HepG2 (cell line): ENCODE measurements at regions not wholly inside any gene's neighbourhood (a gene's known extent, or its start where the extent isn't known, plus 50 kb on each side); places are given as distances from the start of the nearest gene placed in this dataset.

Experiments
- ATAC-seq: fragments of 200-7000 bp; cut with Tn5 transposase; 3 replicates; pipeline ENCODE4 v1.9.1; 2020; ENCODE audit warnings: mild to moderate bottlenecking, moderate library complexity
- BruUV-seq: library from RNA; stranded (reverse); fragments of 400-500 nt; replicated peaks from 2 replicates; lab custom pipeline; 2021; lab: Mats Ljungman, UMichigan
- CTCF ChIA-PET: fragments of 300-600 bp; formaldehyde crosslinking; extraction: SDS; loops from one replicate; lab custom pipeline; 2021; ENCODE audit warnings: low total read pairs, inconsistent platforms, low intra/inter-chr PET ratio; lab: Yijun Ruan, JAX
- POLR2A ChIA-PET: fragments of 350-600 bp; sonication (Branson Sonifier 250); formaldehyde crosslinking; loops from one replicate; lab custom pipeline; 2020; ENCODE audit warnings: antibody characterized with exemption, inconsistent platforms; lab: Yijun Ruan, JAX
- DNase-seq: peaks from one replicate; pipeline ENCODE4 v3.0.0-alpha.2; 2015; ENCODE audit warnings: low spot score
- FAIRE-seq: peaks from 3 replicates; lab custom pipeline; 2011; peaks lifted over from hg19 to GRCh38; lab: Jason Lieb, UNC
- H2AFZ ChIP-seq: one replicate; pipeline ENCODE4 v1.6.1; 2011; ENCODE audit warnings: low read length, inconsistent platforms
- H3K27ac ChIP-seq: fragments of 300-600 bp; 3 replicates; pipeline ENCODE4 v1.8.0; 2011; ENCODE audit warnings: mixed run types, mild to moderate bottlenecking, mixed read lengths, low read length, inconsistent platforms; ENCODE audit not compliant: insufficient read depth; ENCODE audit errors: extremely low read length
- H3K27me3 ChIP-seq, 2 experiments: fragments of 200-600 bp in 1 of 2; 2 replicates in 1 of 2; 3 replicates in 1 of 2; pipeline versions ENCODE4 v1.6.0 to v1.8.0; 2011; ENCODE audit warnings: low read length in 2 of 2, mild to moderate bottlenecking in 2 of 2, moderate library complexity in 2 of 2, inconsistent platforms in 1 of 2; ENCODE audit not compliant: insufficient read depth in 2 of 2, control insufficient read depth in 1 of 2
- H3K36me3 ChIP-seq, 2 experiments: fragments of 200-600 bp in 1 of 2; replicated peaks in 1 of 2; 2 replicates in 1 of 2; 3 replicates in 1 of 2; pipeline versions ENCODE4 v1.5.1 to v1.8.0; 2011; ENCODE audit warnings: low read length in 2 of 2, inconsistent platforms in 1 of 2; ENCODE audit not compliant: insufficient read depth in 2 of 2, control insufficient read depth in 1 of 2
- H3K4me1 ChIP-seq: 2 replicates; pipeline ENCODE4 v1.5.1; 2012; ENCODE audit warnings: low read length, inconsistent platforms; ENCODE audit not compliant: insufficient read depth
- H3K4me2 ChIP-seq: 2 replicates; pipeline ENCODE4 v1.6.0; 2011; ENCODE audit warnings: low read depth, low read length, inconsistent platforms
- H3K4me3 ChIP-seq, 3 experiments: fragments of 200-600 bp in 1 of 3; sonication (generic), shearing (Covaris generic) in 1 of 3; replicated peaks in 1 of 3; 2 replicates each; pipeline ENCODE4 v1.5.1; 2011 to 2016; ENCODE audit warnings: low read length in 3 of 3, inconsistent platforms in 2 of 3, low read depth in 2 of 3, mild to moderate bottlenecking in 2 of 3, control low read depth in 1 of 3, mixed read lengths in 1 of 3; ENCODE audit not compliant: insufficient read depth in 1 of 3
- H3K79me2 ChIP-seq: one replicate; pipeline ENCODE4 v1.6.1; 2011; ENCODE audit warnings: low read length, inconsistent platforms; ENCODE audit not compliant: insufficient read depth
- H3K9ac ChIP-seq: 2 replicates; pipeline ENCODE4 v1.6.0; 2011; ENCODE audit warnings: mild to moderate bottlenecking, low read depth, low read length, inconsistent platforms; ENCODE audit not compliant: insufficient read depth
- H3K9me3 ChIP-seq: 2 replicates; pipeline ENCODE4 v1.5.1; 2012; ENCODE audit warnings: mild to moderate bottlenecking, low read length
- H4K20me1 ChIP-seq: 2 replicates; pipeline ENCODE4 v1.6.0; 2011; ENCODE audit warnings: inconsistent platforms, mild to moderate bottlenecking, low read length, moderate library complexity; ENCODE audit not compliant: insufficient read depth
- ARNT2 ChIP-seq: sonication (generic); formaldehyde crosslinking; IDR thresholded peaks from 2 replicates; pipeline ENCODE4 v1.8.0; 2022; ENCODE audit warnings: mild to moderate bottlenecking, low read depth, missing genetic modification reagents, moderate library complexity
- CREM ChIP-seq, 2 experiments: sonication (generic) in 1 of 2; formaldehyde crosslinking in 1 of 2; IDR thresholded peaks; 2 replicates each; pipeline versions ENCODE4 v1.4.0 to v1.6.1; 2016 to 2020; ENCODE audit warnings: antibody characterized with exemption in 1 of 2, mild to moderate bottlenecking in 1 of 2, missing genetic modification reagents in 1 of 2
- HNRNPH1 ChIP-seq: fragments of 200-400 bp; formaldehyde crosslinking; optimal IDR thresholded peaks from 2 replicates; pipeline ENCODE3; 2017; ENCODE audit warnings: mild to moderate bottlenecking, low read depth, low read length
- KAT2B ChIP-seq: fragments of 150-350 bp; IDR thresholded peaks from 2 replicates; pipeline ENCODE4 v1.6.1; 2014; ENCODE audit warnings: low read depth, low read length, borderline replicate concordance
- NCOA1 ChIP-seq: sonication (generic); formaldehyde crosslinking; IDR thresholded peaks from 2 replicates; pipeline ENCODE4 v1.9.0; 2021; ENCODE audit warnings: missing genetic modification reagents
- NFIB ChIP-seq: sonication (generic); formaldehyde crosslinking; IDR thresholded peaks from 2 replicates; pipeline ENCODE4 v1.9.0; 2021; ENCODE audit warnings: missing genetic modification reagents, mild to moderate bottlenecking, borderline replicate concordance
- SRSF1 ChIP-seq: fragments of 200-400 bp; formaldehyde crosslinking; optimal IDR thresholded peaks from 2 replicates; pipeline ENCODE3; 2017; ENCODE audit warnings: mild to moderate bottlenecking, low read depth, low read length, moderate library complexity
- ZNF703 ChIP-seq: sonication (generic); formaldehyde crosslinking; IDR thresholded peaks from 2 replicates; pipeline ENCODE4 v1.5.1; 2020; ENCODE audit warnings: missing genetic modification reagents, mild to moderate bottlenecking, moderate library complexity, borderline replicate concordance
- ZNF790 ChIP-seq: sonication (generic); formaldehyde crosslinking; IDR thresholded peaks from 2 replicates; pipeline ENCODE4 v1.8.0; 2022; ENCODE audit warnings: missing genetic modification reagents, mild to moderate bottlenecking, borderline replicate concordance
- WGBS: methylation state at CpG from one replicate; pipeline ENCODE4 v1.1.6; 2017; ENCODE audit warnings: low lambda C conversion rate; 5-methylcytosine and 5-hydroxymethylcytosine counted together
- in situ Hi-C: cut with HindIII; loops from 2 replicates; pipeline ENCODE4 v1.10.0; 2017; ENCODE audit warnings: low pct_unique_long_range_greater_than_20kb; ENCODE audit not compliant: extremely low pct_ligation_motif_present
- intact Hi-C: fragments of 100-400 bp; cut with micrococcal nuclease; formaldehyde crosslinking; loops from one replicate; pipeline ENCODE4 v1.10.0; 2022; ENCODE audit not compliant: unreplicated experiment
- TF ChIP-seq, protein P1 (sequence below): sonication (generic); formaldehyde crosslinking; IDR thresholded peaks from 2 replicates; pipeline ENCODE4 v1.5.1; 2020; ENCODE audit warnings: mild to moderate bottlenecking, missing genetic modification reagents, borderline replicate concordance
- TF ChIP-seq, protein P2 (sequence below): sonication (generic); formaldehyde crosslinking; IDR thresholded peaks from 2 replicates; pipeline ENCODE4 v1.5.1; 2020; ENCODE audit warnings: missing genetic modification reagents, mild to moderate bottlenecking, borderline replicate concordance

DNA sequence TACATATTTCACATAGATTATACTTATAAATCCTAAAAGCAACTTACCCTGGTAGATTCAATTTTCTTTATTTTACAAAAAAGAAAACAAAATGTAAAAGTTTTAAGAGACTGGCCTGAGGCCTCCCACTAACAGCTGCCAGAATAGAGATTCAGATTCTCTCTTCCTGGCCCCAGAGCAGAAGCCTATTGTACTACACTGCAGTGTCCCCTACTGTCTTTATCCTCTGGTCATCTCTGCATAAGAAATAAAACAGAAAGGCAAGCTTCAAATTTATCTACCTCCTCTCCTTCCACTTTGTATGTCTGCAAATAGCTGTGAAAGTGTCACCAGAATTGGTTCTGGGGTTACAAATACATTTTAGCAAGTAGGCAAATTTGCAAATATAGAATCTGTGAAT is 1004.1 kb upstream of the PCDH9 start:
- intact Hi-C loops = no loop called here
- no TSS peak for BruUV-seq

DNA sequence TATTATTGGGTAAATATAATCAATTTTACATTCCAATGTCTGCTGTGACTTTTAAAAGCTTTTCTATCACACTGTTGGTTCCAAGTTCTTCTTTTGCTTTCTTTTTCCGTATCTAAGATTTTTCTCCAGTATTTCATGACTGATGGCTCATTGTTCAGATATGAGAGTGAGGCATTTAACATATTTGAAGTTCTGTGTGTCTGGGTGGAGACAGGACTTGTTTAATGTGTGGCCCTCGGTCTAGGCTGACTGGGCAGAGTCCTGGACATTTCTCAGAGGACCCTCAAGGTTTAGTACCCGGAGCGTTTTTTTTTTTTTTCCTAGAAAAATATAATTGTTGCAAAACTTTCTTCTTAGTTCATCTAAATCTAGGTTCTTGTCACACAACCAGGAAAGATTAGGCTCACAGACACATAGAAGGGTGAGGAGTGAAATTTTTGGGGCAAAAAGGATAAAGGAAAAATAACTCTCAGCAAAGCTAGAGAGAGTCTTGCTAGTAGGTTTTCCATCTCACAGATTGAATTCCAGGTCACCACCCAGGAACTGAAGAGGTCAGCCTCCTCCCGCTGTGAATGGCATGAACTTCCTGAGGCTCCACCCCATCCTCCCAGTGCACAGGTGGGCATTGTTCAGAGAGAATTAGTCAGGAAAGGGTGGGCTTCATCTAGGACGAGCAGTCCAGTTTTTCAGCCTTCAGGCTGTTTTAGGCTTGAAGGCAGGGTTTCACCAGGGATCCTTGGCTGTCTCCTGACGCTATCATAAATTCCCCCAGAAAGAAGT is 1002.4 kb upstream of the PCDH9 start:
- no peak overlapping the region for H3K4me3 ChIP-seq
- 10% methylated on average over 7 of the region's 7 CpGs for WGBS
- POLR2A ChIA-PET = no interaction called here
- DNase-seq (no peak), ATAC-seq (no peak), FAIRE-seq (no peak)
- no peak overlapping the region for H2AFZ ChIP-seq
- no TSS peak for BruUV-seq
- H3K36me3 ChIP-seq = no peaks in the 10 kb centered on the region
- no peak overlapping the region for H3K4me2 ChIP-seq
- H3K27ac ChIP-seq = no peak overlapping the region
- intact Hi-C loops = no loop called here
- H4K20me1 ChIP-seq = no peaks in the 10 kb centered on the region
- H3K9ac ChIP-seq = no peak overlapping the region
- H3K79me2 ChIP-seq = no peaks in the 10 kb centered on the region
- CTCF ChIA-PET = no interaction called here
- H3K27me3 ChIP-seq = no peaks in the 10 kb centered on the region
- no peaks in the 10 kb centered on the region for H3K9me3 ChIP-seq
- in situ Hi-C loops = no loop called here
- H3K4me1 ChIP-seq = no peaks in the 10 kb centered on the region
- no peak for TF ChIP-seq NFIB (CRISPR knock-in tag)
- TF ChIP-seq, protein P1, sequence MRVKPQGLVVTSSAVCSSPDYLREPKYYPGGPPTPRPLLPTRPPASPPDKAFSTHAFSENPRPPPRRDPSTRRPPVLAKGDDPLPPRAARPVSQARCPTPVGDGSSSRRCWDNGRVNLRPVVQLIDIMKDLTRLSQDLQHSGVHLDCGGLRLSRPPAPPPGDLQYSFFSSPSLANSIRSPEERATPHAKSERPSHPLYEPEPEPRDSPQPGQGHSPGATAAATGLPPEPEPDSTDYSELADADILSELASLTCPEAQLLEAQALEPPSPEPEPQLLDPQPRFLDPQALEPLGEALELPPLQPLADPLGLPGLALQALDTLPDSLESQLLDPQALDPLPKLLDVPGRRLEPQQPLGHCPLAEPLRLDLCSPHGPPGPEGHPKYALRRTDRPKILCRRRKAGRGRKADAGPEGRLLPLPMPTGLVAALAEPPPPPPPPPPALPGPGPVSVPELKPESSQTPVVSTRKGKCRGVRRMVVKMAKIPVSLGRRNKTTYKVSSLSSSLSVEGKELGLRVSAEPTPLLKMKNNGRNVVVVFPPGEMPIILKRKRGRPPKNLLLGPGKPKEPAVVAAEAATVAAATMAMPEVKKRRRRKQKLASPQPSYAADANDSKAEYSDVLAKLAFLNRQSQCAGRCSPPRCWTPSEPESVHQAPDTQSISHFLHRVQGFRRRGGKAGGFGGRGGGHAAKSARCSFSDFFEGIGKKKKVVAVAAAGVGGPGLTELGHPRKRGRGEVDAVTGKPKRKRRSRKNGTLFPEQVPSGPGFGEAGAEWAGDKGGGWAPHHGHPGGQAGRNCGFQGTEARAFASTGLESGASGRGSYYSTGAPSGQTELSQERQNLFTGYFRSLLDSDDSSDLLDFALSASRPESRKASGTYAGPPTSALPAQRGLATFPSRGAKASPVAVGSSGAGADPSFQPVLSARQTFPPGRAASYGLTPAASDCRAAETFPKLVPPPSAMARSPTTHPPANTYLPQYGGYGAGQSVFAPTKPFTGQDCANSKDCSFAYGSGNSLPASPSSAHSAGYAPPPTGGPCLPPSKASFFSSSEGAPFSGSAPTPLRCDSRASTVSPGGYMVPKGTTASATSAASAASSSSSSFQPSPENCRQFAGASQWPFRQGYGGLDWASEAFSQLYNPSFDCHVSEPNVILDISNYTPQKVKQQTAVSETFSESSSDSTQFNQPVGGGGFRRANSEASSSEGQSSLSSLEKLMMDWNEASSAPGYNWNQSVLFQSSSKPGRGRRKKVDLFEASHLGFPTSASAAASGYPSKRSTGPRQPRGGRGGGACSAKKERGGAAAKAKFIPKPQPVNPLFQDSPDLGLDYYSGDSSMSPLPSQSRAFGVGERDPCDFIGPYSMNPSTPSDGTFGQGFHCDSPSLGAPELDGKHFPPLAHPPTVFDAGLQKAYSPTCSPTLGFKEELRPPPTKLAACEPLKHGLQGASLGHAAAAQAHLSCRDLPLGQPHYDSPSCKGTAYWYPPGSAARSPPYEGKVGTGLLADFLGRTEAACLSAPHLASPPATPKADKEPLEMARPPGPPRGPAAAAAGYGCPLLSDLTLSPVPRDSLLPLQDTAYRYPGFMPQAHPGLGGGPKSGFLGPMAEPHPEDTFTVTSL (CRISPR knock-in tag) = no peak
- no peak for TF ChIP-seq ZNF703 (CRISPR knock-in tag)
- TF ChIP-seq ZNF790 = no peak
- TF ChIP-seq HNRNPH1 = no peak
- TF ChIP-seq, protein P2, sequence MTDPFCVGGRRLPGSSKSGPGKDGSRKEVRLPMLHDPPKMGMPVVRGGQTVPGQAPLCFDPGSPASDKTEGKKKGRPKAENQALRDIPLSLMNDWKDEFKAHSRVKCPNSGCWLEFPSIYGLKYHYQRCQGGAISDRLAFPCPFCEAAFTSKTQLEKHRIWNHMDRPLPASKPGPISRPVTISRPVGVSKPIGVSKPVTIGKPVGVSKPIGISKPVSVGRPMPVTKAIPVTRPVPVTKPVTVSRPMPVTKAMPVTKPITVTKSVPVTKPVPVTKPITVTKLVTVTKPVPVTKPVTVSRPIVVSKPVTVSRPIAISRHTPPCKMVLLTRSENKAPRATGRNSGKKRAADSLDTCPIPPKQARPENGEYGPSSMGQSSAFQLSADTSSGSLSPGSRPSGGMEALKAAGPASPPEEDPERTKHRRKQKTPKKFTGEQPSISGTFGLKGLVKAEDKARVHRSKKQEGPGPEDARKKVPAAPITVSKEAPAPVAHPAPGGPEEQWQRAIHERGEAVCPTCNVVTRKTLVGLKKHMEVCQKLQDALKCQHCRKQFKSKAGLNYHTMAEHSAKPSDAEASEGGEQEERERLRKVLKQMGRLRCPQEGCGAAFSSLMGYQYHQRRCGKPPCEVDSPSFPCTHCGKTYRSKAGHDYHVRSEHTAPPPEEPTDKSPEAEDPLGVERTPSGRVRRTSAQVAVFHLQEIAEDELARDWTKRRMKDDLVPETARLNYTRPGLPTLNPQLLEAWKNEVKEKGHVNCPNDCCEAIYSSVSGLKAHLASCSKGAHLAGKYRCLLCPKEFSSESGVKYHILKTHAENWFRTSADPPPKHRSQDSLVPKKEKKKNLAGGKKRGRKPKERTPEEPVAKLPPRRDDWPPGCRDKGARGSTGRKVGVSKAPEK = no peak

More for the DNA sequence above, 1004.1 kb upstream of the PCDH9 start:
- FAIRE-seq = no peak
- Histone ChIP-seq H2AFZ (no peak overlapping the region), H3K4me2 (no peak overlapping the region), H3K4me3 (no peak overlapping the region), H3K9ac (no peak overlapping the region), H3K27ac (no peak overlapping the region), H4K20me1 (no peaks in the 10 kb centered on the region), H3K36me3 (no peaks in the 10 kb centered on the region), H3K27me3 (no peaks in the 10 kb centered on the region; a peak in 1 of 5 replicates), H3K9me3 (no peaks in the 10 kb centered on the region), H3K79me2 (no peaks in the 10 kb centered on the region), H3K4me1 (no peaks in the 10 kb centered on the region)
- CTCF ChIA-PET = no interaction called here
- ATAC-seq = no peak
- in situ Hi-C loops = no loop called here
- TF ChIP-seq KAT2B = no peak
- TF ChIP-seq ARNT2 = no peak
- no peak for TF ChIP-seq CREM (IDR thresholded peaks at IDR 0.05)
- TF ChIP-seq CREM (CRISPR knock-in tag; IDR thresholded peaks at IDR 0.05) = no peak
- no peak for TF ChIP-seq SRSF1
- TF ChIP-seq NCOA1 (CRISPR knock-in tag) = no peak
- no peak for DNase-seq
- POLR2A ChIA-PET = no interaction called here
